Liver (tissue), 8 donors: ENCODE measurements at regions not wholly inside any gene's neighbourhood (a gene's known extent, or its start where the extent isn't known, plus 50 kb on each side); places are given as distances from the start of the nearest gene placed in this dataset.

Experiments
- DNase-seq: peaks from one replicate; pipeline ENCODE4 v3.0.0-alpha.2; 2017; ENCODE audit warnings: low spot score
- H3K27ac ChIP-seq, 2 donors: one replicate each; pipeline ENCODE4 v1.7.0; 2013; ENCODE audit warnings: inconsistent platforms in 2 of 2, low read length in 2 of 2, control low read depth in 1 of 2, low read depth in 1 of 2, mild to moderate bottlenecking in 1 of 2
- H3K27me3 ChIP-seq, 4 donors: one replicate each; pipeline versions ENCODE4 v1.6.1 to v1.7.0; 2013; ENCODE audit warnings: low read length in 3 of 4, inconsistent platforms in 1 of 4, mild to moderate bottlenecking in 1 of 4, moderate library complexity in 1 of 4; ENCODE audit not compliant: control insufficient read depth in 4 of 4, insufficient read depth in 4 of 4
- H3K36me3 ChIP-seq, 4 donors: one replicate each; pipeline versions ENCODE4 v1.6.1 to v1.7.0; 2013; ENCODE audit warnings: low read length in 3 of 4, mild to moderate bottlenecking in 3 of 4, low read depth in 1 of 4, moderate library complexity in 1 of 4; ENCODE audit not compliant: control insufficient read depth in 4 of 4, insufficient read depth in 3 of 4
- H3K4me1 ChIP-seq, 4 donors: one replicate each; pipeline versions ENCODE4 v1.6.1 to v1.7.0; 2013; ENCODE audit warnings: low read length in 3 of 4, mild to moderate bottlenecking in 3 of 4, moderate library complexity in 1 of 4; ENCODE audit not compliant: control insufficient read depth in 4 of 4, insufficient read depth in 4 of 4
- H3K4me3 ChIP-seq, 3 donors: one replicate each; pipeline versions ENCODE4 v1.6.1 to v1.7.0; 2013; ENCODE audit warnings: low read length in 3 of 3, control low read depth in 1 of 3, low read depth in 1 of 3, mild to moderate bottlenecking in 1 of 3
- H3K9ac ChIP-seq, 2 donors: one replicate each; pipeline ENCODE4 v1.7.0; 2013; ENCODE audit warnings: low read length in 2 of 2, mild to moderate bottlenecking in 2 of 2, moderate library complexity in 2 of 2, control low read depth in 1 of 2, low read depth in 1 of 2
- H3K9me3 ChIP-seq, 4 donors: one replicate each; pipeline versions ENCODE4 v1.6.1 to v1.7.0; 2013; ENCODE audit warnings: low read length in 3 of 4; ENCODE audit not compliant: control insufficient read depth in 4 of 4
- ATF3 ChIP-seq: IDR thresholded peaks from 2 replicates; pipeline ENCODE4 v1.6.1; 2016; ENCODE audit warnings: antibody characterized with exemption
- CTCF ChIP-seq: fragments of 150-350 bp; IDR thresholded peaks from 2 replicates; pipeline ENCODE4 v1.5.1; 2017; ENCODE audit warnings: improper control_type of control experiment, low read depth, low read length; ENCODE audit not compliant: missing input control
- FOXA1 ChIP-seq: IDR thresholded peaks from 2 replicates; pipeline ENCODE4 v1.6.1; 2016; ENCODE audit warnings: antibody characterized with exemption
- FOXA2 ChIP-seq: IDR thresholded peaks from 2 replicates; pipeline ENCODE4 v1.6.1; 2016; ENCODE audit warnings: antibody characterized with exemption
- GABPA ChIP-seq, 2 donors: IDR thresholded peaks in 1 of 2; conservative IDR thresholded peaks in 1 of 2; 2 replicates each; pipeline ENCODE4 v1.6.1; 2016; ENCODE audit warnings: antibody characterized with exemption in 2 of 2, mild to moderate bottlenecking in 1 of 2, moderate library complexity in 1 of 2
- HNF4A ChIP-seq, 2 donors: conservative IDR thresholded peaks; 2 replicates each; pipeline ENCODE4 v1.6.1; 2016; ENCODE audit warnings: antibody characterized with exemption in 2 of 2, mild to moderate bottlenecking in 2 of 2
- HNF4G ChIP-seq: IDR thresholded peaks from 2 replicates; pipeline ENCODE4 v1.6.1; 2016; ENCODE audit warnings: antibody characterized with exemption
- JUND ChIP-seq, 2 donors: IDR thresholded peaks; 2 replicates each; pipeline ENCODE4 v1.6.1; 2016; ENCODE audit warnings: antibody characterized with exemption in 2 of 2
- MAX ChIP-seq: IDR thresholded peaks from 2 replicates; pipeline ENCODE4 v1.6.1; 2016; ENCODE audit warnings: antibody characterized with exemption
- NR2F2 ChIP-seq: IDR thresholded peaks from 2 replicates; pipeline ENCODE4 v1.6.1; 2016; ENCODE audit warnings: antibody characterized with exemption
- RAD21 ChIP-seq, 2 donors: IDR thresholded peaks; 2 replicates each; pipeline ENCODE4 v1.6.1; 2016; ENCODE audit warnings: antibody characterized with exemption in 2 of 2, mild to moderate bottlenecking in 2 of 2
- REST ChIP-seq: IDR thresholded peaks from 2 replicates; pipeline ENCODE4 v1.6.1; 2016; ENCODE audit warnings: antibody characterized with exemption, mild to moderate bottlenecking
- RXRA ChIP-seq, 2 donors: IDR thresholded peaks; 2 replicates each; pipeline ENCODE4 v1.6.1; 2017 to 2018; ENCODE audit warnings: antibody characterized with exemption in 2 of 2, mild to moderate bottlenecking in 1 of 2
- SP1 ChIP-seq: IDR thresholded peaks from 2 replicates; pipeline ENCODE4 v1.6.1; 2018; ENCODE audit warnings: antibody characterized with exemption, mild to moderate bottlenecking
- YY1 ChIP-seq: IDR thresholded peaks from 2 replicates; pipeline ENCODE4 v1.6.1; 2016; ENCODE audit warnings: antibody characterized with exemption, mild to moderate bottlenecking
- ZBTB33 ChIP-seq: IDR thresholded peaks from 2 replicates; pipeline ENCODE4 v1.6.1; 2016; ENCODE audit warnings: antibody characterized with exemption
- WGBS: extraction: QIAGEN DNeasy Blood & Tissue Kit; methylation state at CpG from one replicate; pipeline ENCODE4 v1.1.7; 2013; 5-methylcytosine and 5-hydroxymethylcytosine counted together
- donor health status: healthy.
- donor health status: healthy.
- donor health status: healthy.
- donor health status: healthy.
- donor health status: healthy.

GRCh38 chr4:188892837-188893236, 753.6 kb downstream of the TRIML1 start:
- Histone ChIP-seq H3K4me1 (no peaks in the 10 kb centered on the region), H3K27me3 (no peaks in the 10 kb centered on the region), H3K9ac (no peak overlapping the region), H3K4me3 (no peak overlapping the region), H3K27ac (no peak overlapping the region), H3K36me3 (no peaks in the 10 kb centered on the region), H3K9me3 (no peaks in the 10 kb centered on the region)
- TF ChIP-seq FOXA2: no peak
- no peak for TF ChIP-seq HNF4A (conservative IDR thresholded peaks at IDR 0.05)
- TF ChIP-seq CTCF: no peak
- TF ChIP-seq ZBTB33: no peak
- WGBS: 72% methylated on average over 2 of the region's 2 CpGs
- DNase-seq: no peak

DNA sequence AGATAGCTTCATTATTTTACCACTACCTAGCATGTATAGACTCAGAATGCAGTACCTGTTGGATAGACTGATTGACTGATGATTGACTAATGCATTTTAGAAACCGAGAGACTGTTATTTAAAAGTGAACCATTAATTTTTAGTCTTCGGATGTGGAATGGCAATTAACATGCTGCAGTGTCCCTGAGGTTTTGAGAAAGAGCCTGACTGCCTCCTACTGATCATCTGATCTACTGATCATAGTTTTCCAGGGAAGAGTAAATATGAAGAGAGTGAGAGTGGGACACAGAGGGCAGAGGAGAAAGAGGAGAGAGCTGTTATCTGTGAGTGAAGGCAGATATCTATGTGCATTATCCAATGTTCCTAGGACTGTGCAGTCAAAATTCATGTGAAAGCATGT, 764.7 kb downstream of the TRIML1 start:
- Histone ChIP-seq H3K4me1 (no peaks in the 10 kb centered on the region), H3K36me3 (no peaks in the 10 kb centered on the region), H3K9ac (no peak overlapping the region), H3K4me3 (no peak overlapping the region), H3K27me3 (no peaks in the 10 kb centered on the region), H3K9me3 (no peaks in the 10 kb centered on the region), H3K27ac (no peak overlapping the region)
- no peak for DNase-seq
- WGBS: 58% methylated on average over 2 of the region's 2 CpGs
- TF ChIP-seq SP1 (no peak), GABPA (IDR thresholded peaks at IDR 0.05 in 1 of 2, conservative IDR thresholded peaks at IDR 0.05 in 1 of 2) (no peak), NR2F2 (no peak), CTCF (no peak), ZBTB33 (no peak), RXRA (IDR thresholded peaks at IDR 0.05) (no peak), JUND (IDR thresholded peaks at IDR 0.05) (no peak), REST (no peak), FOXA2 (no peak), FOXA1 (no peak), MAX (no peak), YY1 (no peak), HNF4G (no peak), RAD21 (IDR thresholded peaks at IDR 0.05) (no peak), ATF3 (no peak)
